ENCODE measurements at regions not wholly inside any gene's neighbourhood (a gene's known extent, or its start where the extent isn't known, plus 50 kb on each side); places are given as distances from the start of the nearest gene placed in this dataset.

DNA sequence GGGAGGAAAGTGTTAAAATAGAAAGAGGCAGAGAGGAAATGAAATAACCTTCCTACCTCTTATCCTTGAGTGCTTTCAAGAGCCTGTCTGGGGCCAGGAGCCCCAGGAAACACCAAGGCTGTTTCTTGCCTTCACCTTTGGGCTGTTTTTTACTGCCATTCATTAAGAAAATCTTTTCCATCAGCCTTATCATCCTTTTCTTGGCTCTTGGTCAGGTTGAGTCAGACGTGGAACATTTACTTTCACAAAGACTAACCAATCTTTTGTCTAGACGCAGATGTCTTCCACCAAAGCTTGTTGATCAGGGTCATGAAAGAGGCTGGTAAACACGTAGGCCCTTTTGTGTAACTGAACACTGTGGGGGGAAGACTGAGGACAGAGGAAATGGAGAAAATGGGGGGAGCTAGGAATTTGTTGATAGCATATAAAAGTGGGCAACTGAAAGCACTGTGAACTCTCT is 151.0 kb upstream of the THBS1 start:
- TF ChIP-seq, protein P1, sequence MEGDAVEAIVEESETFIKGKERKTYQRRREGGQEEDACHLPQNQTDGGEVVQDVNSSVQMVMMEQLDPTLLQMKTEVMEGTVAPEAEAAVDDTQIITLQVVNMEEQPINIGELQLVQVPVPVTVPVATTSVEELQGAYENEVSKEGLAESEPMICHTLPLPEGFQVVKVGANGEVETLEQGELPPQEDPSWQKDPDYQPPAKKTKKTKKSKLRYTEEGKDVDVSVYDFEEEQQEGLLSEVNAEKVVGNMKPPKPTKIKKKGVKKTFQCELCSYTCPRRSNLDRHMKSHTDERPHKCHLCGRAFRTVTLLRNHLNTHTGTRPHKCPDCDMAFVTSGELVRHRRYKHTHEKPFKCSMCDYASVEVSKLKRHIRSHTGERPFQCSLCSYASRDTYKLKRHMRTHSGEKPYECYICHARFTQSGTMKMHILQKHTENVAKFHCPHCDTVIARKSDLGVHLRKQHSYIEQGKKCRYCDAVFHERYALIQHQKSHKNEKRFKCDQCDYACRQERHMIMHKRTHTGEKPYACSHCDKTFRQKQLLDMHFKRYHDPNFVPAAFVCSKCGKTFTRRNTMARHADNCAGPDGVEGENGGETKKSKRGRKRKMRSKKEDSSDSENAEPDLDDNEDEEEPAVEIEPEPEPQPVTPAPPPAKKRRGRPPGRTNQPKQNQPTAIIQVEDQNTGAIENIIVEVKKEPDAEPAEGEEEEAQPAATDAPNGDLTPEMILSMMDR (IDR thresholded peaks at IDR 0.05; ENCODE audit: low read length) = no peak
- no peak for TF ChIP-seq EZH2 (IDR thresholded peaks at IDR 0.05; ENCODE audit: borderline replicate concordance, low read length)
